H9 (cell line): ENCODE measurements at regions not wholly inside any gene's neighbourhood (a gene's known extent, or its start where the extent isn't known, plus 50 kb on each side); places are given as distances from the start of the nearest gene placed in this dataset.

Experiments
- DNase-seq: peaks from one replicate; pipeline ENCODE4 v3.0.0-alpha.2; 2017
- H2AFZ ChIP-seq: one replicate; pipeline ENCODE4 v1.6.1; 2013; ENCODE audit warnings: mild to moderate bottlenecking, low read length, control low read depth, moderate library complexity
- H2AK5ac ChIP-seq: 2 replicates; pipeline ENCODE4 v1.6.1; 2013; ENCODE audit warnings: low read length, control low read depth, mixed read lengths; ENCODE audit not compliant: insufficient read length
- H2BK120ac ChIP-seq: one replicate; pipeline ENCODE4 v1.6.1; 2013; ENCODE audit warnings: low read depth, mild to moderate bottlenecking, low read length, control low read depth, inconsistent platforms; ENCODE audit not compliant: poor library complexity, severe bottlenecking
- H2BK12ac ChIP-seq: 2 replicates; pipeline ENCODE4 v1.6.1; 2013; ENCODE audit warnings: low read length, control low read depth, mixed read lengths, low read depth; ENCODE audit not compliant: insufficient read length
- H2BK15ac ChIP-seq: 2 replicates; pipeline ENCODE4 v1.6.1; 2013; ENCODE audit warnings: low read depth, low read length, control low read depth
- H2BK20ac ChIP-seq: one replicate; pipeline ENCODE4 v1.6.1; 2013; ENCODE audit warnings: low read depth, mild to moderate bottlenecking, low read length, control low read depth, inconsistent platforms; ENCODE audit not compliant: poor library complexity, severe bottlenecking
- H2BK5ac ChIP-seq: 2 replicates; pipeline ENCODE4 v1.6.1; 2013; ENCODE audit warnings: low read length, control low read depth, mixed read lengths; ENCODE audit not compliant: insufficient read length
- H3K14ac ChIP-seq: 2 replicates; pipeline ENCODE4 v1.6.1; 2013; ENCODE audit warnings: low read length, control low read depth; ENCODE audit not compliant: insufficient read depth
- H3K18ac ChIP-seq: 2 replicates; pipeline ENCODE4 v1.6.1; 2013; ENCODE audit warnings: low read depth, mild to moderate bottlenecking, mixed read lengths, low read length, control low read depth; ENCODE audit not compliant: insufficient read length
- H3K23ac ChIP-seq: 2 replicates; pipeline ENCODE4 v1.6.1; 2013; ENCODE audit warnings: low read length, control low read depth, mixed read lengths, low read depth; ENCODE audit not compliant: insufficient read length
- H3K23me2 ChIP-seq: 2 replicates; pipeline ENCODE4 v1.6.1; 2013; ENCODE audit warnings: low read depth, mild to moderate bottlenecking, mixed read lengths, low read length, control low read depth; ENCODE audit not compliant: insufficient read length, poor library complexity, severe bottlenecking
- H3K27ac ChIP-seq: 2 replicates; pipeline ENCODE4 v1.5.1; 2013; ENCODE audit warnings: low read length, control low read depth, mixed read lengths, low read depth; ENCODE audit not compliant: insufficient read length
- H3K27me3 ChIP-seq: 2 replicates; pipeline ENCODE4 v1.6.1; 2013; ENCODE audit warnings: low read length, control low read depth, inconsistent platforms; ENCODE audit not compliant: insufficient read depth
- H3K4ac ChIP-seq: 2 replicates; pipeline ENCODE4 v1.6.1; 2013; ENCODE audit warnings: low read depth, mild to moderate bottlenecking, control low read depth, inconsistent platforms, low read length, moderate library complexity
- H3K4me1 ChIP-seq: 2 replicates; pipeline ENCODE4 v1.6.1; 2013; ENCODE audit warnings: low read length, control low read depth, inconsistent platforms; ENCODE audit not compliant: insufficient read depth
- H3K4me2 ChIP-seq: 2 replicates; pipeline ENCODE4 v1.6.1; 2013; ENCODE audit warnings: low read length, control low read depth, mixed read lengths; ENCODE audit not compliant: insufficient read length, insufficient read depth
- H3K56ac ChIP-seq: 2 replicates; pipeline ENCODE4 v1.6.1; 2013; ENCODE audit warnings: low read depth, mild to moderate bottlenecking, mixed read lengths, low read length, control low read depth; ENCODE audit not compliant: insufficient read length
- H3K79me1 ChIP-seq: 2 replicates; pipeline ENCODE4 v1.6.1; 2013; ENCODE audit warnings: low read depth, mild to moderate bottlenecking, moderate library complexity, low read length, control low read depth, inconsistent platforms; ENCODE audit not compliant: insufficient read depth, poor library complexity, severe bottlenecking
- H3K79me2 ChIP-seq: 2 replicates; pipeline ENCODE4 v1.6.1; 2013; ENCODE audit warnings: low read length, control low read depth, inconsistent platforms; ENCODE audit not compliant: insufficient read depth
- H3K9ac ChIP-seq: 2 replicates; pipeline ENCODE4 v1.6.1; 2013; ENCODE audit warnings: low read length, control low read depth, mixed read lengths; ENCODE audit not compliant: insufficient read length; ENCODE audit errors: extremely low read depth
- H3K9me3 ChIP-seq: one replicate; pipeline ENCODE4 v1.6.1; 2013; ENCODE audit warnings: low read depth, low read length, inconsistent platforms; ENCODE audit not compliant: control insufficient read depth
- H3T11ph ChIP-seq: one replicate; pipeline ENCODE4 v1.6.1; 2013; ENCODE audit warnings: mild to moderate bottlenecking, low read length, control low read depth, inconsistent platforms
- H4K20me1 ChIP-seq: one replicate; pipeline ENCODE4 v1.6.1; 2013; ENCODE audit not compliant: control insufficient read depth, insufficient read length, insufficient read depth
- H4K5ac ChIP-seq: 2 replicates; pipeline ENCODE4 v1.6.1; 2013; ENCODE audit warnings: low read depth, mild to moderate bottlenecking, mixed read lengths, low read length, control low read depth; ENCODE audit not compliant: insufficient read length
- H4K8ac ChIP-seq: replicated peaks from 2 replicates; pipeline ENCODE4 v1.6.1; 2013; ENCODE audit warnings: low read length, control low read depth, mixed read lengths, low read depth; ENCODE audit not compliant: insufficient read length
- H4K91ac ChIP-seq: 2 replicates; pipeline ENCODE4 v1.6.1; 2013; ENCODE audit warnings: low read depth, mild to moderate bottlenecking, moderate library complexity, mixed read lengths, low read length, control low read depth; ENCODE audit not compliant: insufficient read length
- H3K27ac Mint-ChIP-seq, 3 experiments: 2 replicates in 2 of 3; 3 replicates in 1 of 3; pipeline ENCODE4 v1.8.0; 2020 to 2021; ENCODE audit warnings: mixed read lengths in 3 of 3, mild to moderate bottlenecking in 1 of 3, moderate library complexity in 1 of 3
- H3K27me3 Mint-ChIP-seq: 2 replicates; pipeline ENCODE4 v1.8.0; 2021; ENCODE audit warnings: low read depth, mild to moderate bottlenecking, moderate library complexity, mixed read lengths
- H3K36me3 Mint-ChIP-seq, 3 experiments: 2 replicates in 2 of 3; 3 replicates in 1 of 3; pipeline ENCODE4 v1.8.0; 2020 to 2021; ENCODE audit warnings: low read depth in 3 of 3, mixed read lengths in 3 of 3; ENCODE audit not compliant: insufficient read depth in 1 of 3
- H3K4me1 Mint-ChIP-seq, 2 experiments: 2 replicates each; pipeline ENCODE4 v1.8.0; 2020; ENCODE audit warnings: mixed read lengths in 2 of 2
- H3K4me3 Mint-ChIP-seq, 2 experiments: 2 replicates in 1 of 2; 3 replicates in 1 of 2; pipeline ENCODE4 v1.8.0; 2020 to 2021; ENCODE audit warnings: mild to moderate bottlenecking in 2 of 2, mixed read lengths in 2 of 2, moderate library complexity in 1 of 2
- H3K9me3 Mint-ChIP-seq, 2 experiments: 2 replicates in 1 of 2; 3 replicates in 1 of 2; pipeline ENCODE4 v1.8.0; 2020; ENCODE audit warnings: mild to moderate bottlenecking in 2 of 2, mixed read lengths in 2 of 2, moderate library complexity in 1 of 2
- WGBS: extraction: QIAGEN DNeasy Blood & Tissue Kit; methylation state at CpG from one replicate; pipeline ENCODE4 v1.1.7; 2013; ENCODE audit warnings: missing lambda C conversion rate, low lambda C conversion rate, mixed read lengths; ENCODE audit not compliant: insufficient read length; ENCODE audit errors: extremely low coverage; 5-methylcytosine and 5-hydroxymethylcytosine counted together
- TF ChIP-seq, protein P1 (sequence below): fragments of 200-600 bp; sonication (generic); conservative IDR thresholded peaks from 3 replicates; pipeline ENCODE4 v1.8.0; 2021; ENCODE audit warnings: antibody characterized with exemption, mild to moderate bottlenecking

DNA sequence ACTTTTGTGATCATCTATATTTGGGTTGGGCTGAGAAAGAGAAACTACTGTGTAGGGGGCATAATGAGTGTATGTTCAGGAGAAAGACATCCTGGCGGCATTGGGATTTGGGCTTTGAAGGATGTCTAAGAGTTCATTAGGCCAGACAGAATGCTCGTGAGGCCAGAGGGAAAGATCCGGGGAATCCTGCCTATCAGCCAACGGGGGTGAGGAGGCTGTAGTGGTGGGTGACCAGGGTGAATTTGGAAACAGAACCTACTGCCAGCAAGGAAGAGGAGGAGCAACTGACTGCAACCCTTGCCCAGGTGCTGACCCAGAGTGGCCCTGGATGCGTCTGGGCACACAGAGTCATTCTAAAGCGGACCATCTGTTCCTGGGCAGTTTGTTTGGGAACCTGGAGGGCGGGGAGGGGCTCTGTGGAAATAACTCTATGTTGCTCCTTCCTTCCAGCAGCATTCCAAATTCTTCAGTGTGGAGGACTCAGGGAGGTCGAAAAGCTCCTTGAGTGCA lies 56.9 kb upstream of the ECE1 start:
- Histone ChIP-seq H3K4ac (no peak overlapping the region), H3K27ac (no peak overlapping the region), H3K14ac (no peak overlapping the region), H3K79me1 (no peaks in the 10 kb centered on the region), H3K79me2 (no peaks in the 10 kb centered on the region), H2BK120ac (no peak overlapping the region), H2BK12ac (no peak overlapping the region), H4K20me1 (no peaks in the 10 kb centered on the region), H2AFZ (no peak overlapping the region), H4K5ac (no peak overlapping the region), H3K4me1 (no peaks in the 10 kb centered on the region; the same call in 1 of the 2 replicates), H2BK5ac (no peak overlapping the region), H2AK5ac (no peak overlapping the region), H4K91ac (no peak overlapping the region), H3K18ac (no peak overlapping the region), H3K23me2 (peaks cover 8% of the 10 kb centered on the region), H3K4me2 (no peak overlapping the region), H2BK15ac (no peak overlapping the region), H3K9me3 (no peaks in the 10 kb centered on the region), H3K23ac (no peak overlapping the region), H3K27me3 (peaks cover 4% of the 10 kb centered on the region; the same call in 1 of the 2 replicates), H2BK20ac (no peak overlapping the region), H3T11ph (no peak overlapping the region), H3K56ac (no peak overlapping the region), H4K8ac (no peak overlapping the region), H3K9ac (no peak overlapping the region)
- DNase-seq = no peak
- Mint-ChIP-seq H3K9me3 (no peaks in the 10 kb centered on the region), H3K4me1 (peaks cover 4 to 22% of the 10 kb centered on the region in 2 experiments; a peak in 3 of 4 replicates), H3K36me3 (no peaks in the 10 kb centered on the region), H3K27me3 (peaks cover 27% of the 10 kb centered on the region), H3K4me3 (no peak overlapping the region), H3K27ac (no peak overlapping the region)
- WGBS = no CpG with 5 or more reads among the region's 8 CpGs
- TF ChIP-seq, protein P1, sequence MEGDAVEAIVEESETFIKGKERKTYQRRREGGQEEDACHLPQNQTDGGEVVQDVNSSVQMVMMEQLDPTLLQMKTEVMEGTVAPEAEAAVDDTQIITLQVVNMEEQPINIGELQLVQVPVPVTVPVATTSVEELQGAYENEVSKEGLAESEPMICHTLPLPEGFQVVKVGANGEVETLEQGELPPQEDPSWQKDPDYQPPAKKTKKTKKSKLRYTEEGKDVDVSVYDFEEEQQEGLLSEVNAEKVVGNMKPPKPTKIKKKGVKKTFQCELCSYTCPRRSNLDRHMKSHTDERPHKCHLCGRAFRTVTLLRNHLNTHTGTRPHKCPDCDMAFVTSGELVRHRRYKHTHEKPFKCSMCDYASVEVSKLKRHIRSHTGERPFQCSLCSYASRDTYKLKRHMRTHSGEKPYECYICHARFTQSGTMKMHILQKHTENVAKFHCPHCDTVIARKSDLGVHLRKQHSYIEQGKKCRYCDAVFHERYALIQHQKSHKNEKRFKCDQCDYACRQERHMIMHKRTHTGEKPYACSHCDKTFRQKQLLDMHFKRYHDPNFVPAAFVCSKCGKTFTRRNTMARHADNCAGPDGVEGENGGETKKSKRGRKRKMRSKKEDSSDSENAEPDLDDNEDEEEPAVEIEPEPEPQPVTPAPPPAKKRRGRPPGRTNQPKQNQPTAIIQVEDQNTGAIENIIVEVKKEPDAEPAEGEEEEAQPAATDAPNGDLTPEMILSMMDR = no peak
